NCI-H2227 (cell line): ENCODE measurements at regions not wholly inside any gene's neighbourhood (a gene's known extent, or its start where the extent isn't known, plus 50 kb on each side); places are given as distances from the start of the nearest gene placed in this dataset.

ENCODE experiments used
- DNase-seq: peaks from one replicate; lab custom pipeline; 2025; ENCODE audit not compliant: unreplicated experiment; lab: John Stamatoyannopoulos, UW

GRCh38 chr5:2696156-2696807, 55.2 kb downstream of the IRX2 start:
- DNase-seq = no peak

GRCh38 chr5:2695200-2695891, 56.1 kb downstream of the IRX2 start:
- no peak for DNase-seq

- no peak for DNase-seq
These were observed 59.9 kb downstream of the IRX2 start for GRCh38 chr5:2691530-2691929.

DNA sequence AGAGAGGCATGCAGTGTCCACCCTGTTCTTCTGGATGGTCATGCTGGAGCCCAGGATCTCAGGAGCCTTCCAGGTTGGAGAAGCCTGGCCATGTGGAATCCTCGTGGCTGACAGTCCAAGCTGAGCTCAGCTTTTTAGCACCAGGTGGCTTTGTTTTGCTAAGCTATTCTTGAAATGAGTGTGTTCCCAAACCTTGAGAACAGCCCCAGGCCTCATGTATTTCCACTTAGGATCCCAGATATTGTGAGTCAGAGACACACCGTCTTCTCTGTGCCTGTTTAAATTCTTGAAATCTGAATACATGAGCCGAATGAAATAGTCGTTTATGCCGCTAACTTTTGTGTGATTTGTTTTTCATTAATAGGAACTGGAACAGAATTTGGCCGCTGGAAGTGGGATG, 61.2 kb downstream of the IRX2 start:
- no peak for DNase-seq

GRCh38 chr5:2688586-2688985, 62.9 kb downstream of the IRX2 start:
- no peak for DNase-seq

- DNase-seq = no peak
These were observed 63.7 kb downstream of the IRX2 start for GRCh38 chr5:2687746-2688145.

DNA sequence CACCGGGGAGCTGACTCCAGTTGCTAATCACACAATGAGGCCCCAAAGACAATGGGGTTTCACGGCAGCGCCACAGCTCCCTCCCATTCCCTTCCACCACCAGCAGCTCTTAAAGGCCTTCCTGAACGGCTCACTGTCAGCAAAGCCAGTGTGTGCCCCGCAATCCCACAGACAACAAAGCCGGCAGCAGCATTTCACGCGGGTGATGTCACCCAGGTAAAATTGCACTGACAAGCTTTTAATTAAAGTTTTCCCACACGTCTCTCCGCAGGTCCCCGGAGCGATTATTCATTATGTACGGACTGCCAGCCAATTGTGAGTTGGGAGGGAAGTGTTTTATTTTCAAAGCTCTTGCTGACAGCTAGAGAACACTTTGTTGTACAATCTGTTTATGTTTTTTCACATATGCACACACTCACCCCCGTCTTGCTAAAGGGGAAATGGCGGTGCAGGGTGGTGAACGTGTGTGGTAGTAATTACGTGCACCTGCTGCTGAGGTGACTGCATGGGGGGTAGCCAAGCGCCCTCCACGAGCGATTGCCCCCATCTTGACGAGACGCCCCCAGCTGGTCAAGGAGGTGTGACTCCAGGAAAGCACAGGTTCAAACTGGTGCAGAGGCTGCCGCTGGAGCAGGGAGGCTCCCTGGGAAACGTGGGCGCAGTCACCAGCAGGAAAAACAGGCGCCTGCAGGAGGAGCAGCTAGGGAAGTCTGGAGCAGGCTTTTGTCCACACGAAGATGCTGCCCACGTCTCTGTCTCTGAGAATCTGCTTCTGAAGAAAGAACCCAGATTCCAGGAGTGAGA, 65.0 kb downstream of the IRX2 start:
- DNase-seq = no peak

GRCh38 chr5:2685651-2686272, 65.7 kb downstream of the IRX2 start:
- DNase-seq = no peak

DNA sequence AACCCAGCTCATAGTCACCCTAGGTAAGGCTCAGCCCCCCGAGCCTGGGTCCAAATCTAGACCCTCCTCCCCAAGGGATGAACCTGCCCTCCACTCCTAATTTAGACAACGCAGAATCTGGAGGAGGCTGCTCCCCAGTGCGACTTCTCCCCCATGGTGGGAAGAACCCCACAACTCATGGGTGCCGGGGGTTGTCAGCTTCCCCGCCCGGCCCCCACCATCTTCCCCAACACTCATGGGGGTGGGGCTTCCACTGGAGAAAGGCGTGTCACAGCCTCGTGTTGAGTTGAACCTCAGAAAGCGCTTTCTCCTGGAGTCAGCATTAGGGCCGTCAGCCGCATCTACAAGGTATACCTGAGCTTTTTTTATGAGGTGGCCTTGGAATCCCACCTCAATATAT, 66.9 kb downstream of the IRX2 start:
- DNase-seq = no peak

GRCh38 chr5:2683720-2684119, 67.8 kb downstream of the IRX2 start:
- no peak for DNase-seq

GRCh38 chr5:2681476-2681875, 70.0 kb downstream of the IRX2 start:
- no peak for DNase-seq

DNA sequence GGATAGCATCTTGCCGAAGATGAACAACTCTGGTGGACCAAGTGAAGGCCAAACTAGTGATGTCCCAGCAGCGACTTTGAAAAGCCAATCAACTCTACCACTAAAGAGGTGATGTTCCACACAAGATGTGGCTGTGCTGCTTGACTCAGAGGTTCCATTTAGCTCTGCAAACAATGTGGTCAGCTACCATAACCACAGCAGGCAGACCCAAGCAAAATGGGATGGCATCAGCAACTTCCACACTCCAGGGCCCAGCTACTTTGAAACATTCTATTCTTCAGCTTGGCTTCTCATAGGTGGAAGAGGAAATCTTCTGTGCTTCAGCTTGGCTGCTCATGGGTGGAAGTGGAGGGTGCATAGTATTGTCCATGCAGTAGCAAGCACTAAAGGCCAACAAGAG, 70.5 kb downstream of the IRX2 start:
- no peak for DNase-seq

GRCh38 chr5:2677689-2678088, 73.8 kb downstream of the IRX2 start:
- DNase-seq = no peak

DNA sequence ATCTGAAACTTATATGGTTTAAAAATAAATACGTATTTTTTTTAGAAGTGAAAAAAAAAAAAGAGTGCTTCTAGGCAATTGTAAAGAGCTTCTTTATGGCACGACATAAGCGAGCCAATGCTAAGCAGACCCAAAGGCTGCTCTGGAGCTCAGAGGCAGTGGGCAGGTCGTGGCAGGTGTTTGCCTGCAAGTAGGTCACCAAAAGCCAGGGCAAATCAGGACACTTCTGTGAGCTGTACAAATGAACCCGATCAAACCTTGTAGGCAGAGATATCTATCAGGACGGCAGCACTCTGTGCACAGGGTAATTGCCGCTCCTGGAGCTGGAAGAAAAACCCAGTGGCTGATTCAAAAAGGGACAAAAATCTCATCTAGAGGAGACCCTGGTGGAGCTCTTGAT, 75.9 kb downstream of the IRX2 start:
- DNase-seq = no peak

DNA sequence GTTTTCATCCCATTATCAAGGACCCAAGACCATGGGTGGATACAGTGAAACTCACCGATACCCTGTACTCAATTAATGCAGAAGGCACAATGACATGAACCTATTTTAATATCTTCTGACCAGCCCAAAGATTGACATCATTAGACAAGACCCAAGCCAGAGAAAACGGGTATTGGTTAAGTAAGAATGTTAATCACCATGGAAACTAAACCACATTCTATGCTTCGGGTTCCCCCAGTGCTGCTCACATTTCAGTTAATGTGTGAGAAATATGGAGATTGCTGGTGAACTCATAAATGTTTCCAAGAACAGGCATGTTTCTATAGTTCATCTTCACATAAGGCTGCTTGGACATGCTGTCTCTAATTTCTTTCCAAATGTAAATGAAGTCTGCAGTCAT, 77.0 kb downstream of the IRX2 start:
- no peak for DNase-seq

DNA sequence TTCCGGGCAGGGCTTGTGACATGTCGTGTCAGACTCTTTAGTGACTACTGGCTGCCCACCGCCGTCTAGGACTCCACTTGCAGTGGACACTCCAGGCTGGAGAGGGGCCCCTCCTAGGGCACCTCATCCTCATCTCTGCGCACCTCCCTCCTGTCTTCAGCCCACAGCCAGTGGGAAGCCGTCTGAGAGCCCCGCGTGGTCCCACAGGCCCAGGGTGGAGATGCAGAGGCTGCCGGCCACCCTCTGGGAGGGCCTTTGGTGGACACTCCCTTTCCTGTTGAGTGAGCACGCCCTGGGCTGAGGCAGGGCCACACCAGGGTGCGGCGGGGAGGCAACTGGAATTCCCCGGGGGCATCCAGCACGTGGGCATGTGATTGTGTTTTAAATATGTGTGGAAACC, 80.5 kb downstream of the IRX2 start:
- DNase-seq = no peak

GRCh38 chr5:2669913-2670312, 81.6 kb downstream of the IRX2 start:
- DNase-seq = no peak

DNA sequence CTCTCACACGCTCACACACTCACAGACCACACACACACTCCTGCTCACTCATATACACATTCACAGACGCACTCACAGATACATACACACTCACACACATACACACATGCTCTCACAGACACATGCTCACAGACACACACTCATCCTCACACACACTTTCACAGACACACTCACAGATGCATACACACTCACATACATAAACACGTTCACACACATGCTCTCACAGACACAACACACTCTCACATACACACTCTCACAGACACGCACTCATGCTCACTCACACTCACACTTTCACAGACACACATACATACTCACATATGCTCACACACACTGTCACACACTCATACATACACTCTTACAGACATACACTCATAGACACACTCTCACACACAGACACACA, 82.2 kb downstream of the IRX2 start:
- DNase-seq = no peak

DNA sequence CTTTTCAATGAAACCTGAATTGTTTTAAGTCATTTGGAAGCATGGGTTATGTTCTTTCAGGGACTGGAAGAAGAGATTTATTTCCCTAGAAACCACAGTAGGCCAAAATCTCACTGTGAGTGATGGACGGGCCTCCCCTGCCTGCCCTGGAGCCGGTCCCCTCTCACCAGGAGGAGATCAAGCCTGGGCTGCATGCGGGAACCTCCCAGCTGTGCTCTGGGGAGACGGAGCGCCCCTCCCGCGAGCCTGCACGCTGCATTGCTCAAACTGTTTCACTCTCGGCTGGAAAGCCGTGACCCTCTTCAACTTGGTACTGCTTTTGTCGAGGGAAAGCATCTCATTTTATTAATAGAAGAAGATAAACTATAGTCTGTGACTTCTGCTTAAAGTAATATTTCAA, 85.4 kb downstream of the IRX2 start:
- DNase-seq = no peak

- DNase-seq = no peak
These were observed 88.0 kb downstream of the IRX2 start for GRCh38 chr5:2663489-2663888.

DNA sequence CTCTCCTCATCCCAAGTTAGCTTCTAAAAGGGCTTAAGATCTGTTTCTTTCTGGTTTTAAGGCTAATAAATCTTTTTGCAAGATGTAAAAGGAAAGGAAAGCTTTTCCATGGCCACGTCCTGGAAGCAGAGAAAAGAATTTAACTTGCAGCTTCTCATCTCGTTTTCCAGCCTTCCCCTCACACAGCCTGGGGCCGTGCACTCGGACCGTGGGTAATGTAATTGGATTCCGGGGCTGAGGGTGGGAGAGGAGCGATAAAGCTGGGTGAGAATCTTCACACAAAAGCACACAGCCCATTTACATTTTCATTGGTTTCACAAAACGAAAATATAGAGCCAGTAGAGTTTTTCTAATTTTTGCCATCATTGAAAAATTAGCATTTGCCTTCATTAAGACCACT, 91.2 kb downstream of the IRX2 start:
- no peak for DNase-seq
